Motor neuron (in vitro differentiated cells): ENCODE measurements at regions not wholly inside any gene's neighbourhood (a gene's known extent, or its start where the extent isn't known, plus 50 kb on each side); places are given as distances from the start of the nearest gene placed in this dataset.
A peak's percentile ranks its signal among the peaks of the same experiment; 100 is the strongest.

Experiments
- ATAC-seq, 8 experiments: fragments of 200-7000 bp; cut with Tn5 transposase; replicated peaks in 6 of 8; 2 replicates each; pipeline ENCODE4 v1.8.0; 2021; ENCODE audit warnings: mild to moderate bottlenecking in 8 of 8, moderate library complexity in 8 of 8
- H3K27ac ChIP-seq, 2 donors: fragments of 250-450 bp; sonication (Bioruptor Pico); 2 replicates each; pipeline ENCODE4 v1.9.0; 2021; ENCODE audit warnings: antibody characterized with exemption in 2 of 2, mild to moderate bottlenecking in 2 of 2, moderate library complexity in 1 of 2
- H3K4me1 ChIP-seq, 2 donors: fragments of 250-450 bp; sonication (Bioruptor Pico); replicated peaks in 1 of 2; 2 replicates each; pipeline ENCODE4 v1.6.1; 2021; ENCODE audit warnings: antibody characterized with exemption in 2 of 2, mild to moderate bottlenecking in 2 of 2, moderate library complexity in 1 of 2
- H3K4me3 ChIP-seq, 5 donors: fragments of 250-450 bp; sonication (Bioruptor Pico); 2 replicates each; pipeline ENCODE4 v1.9.0; 2021; ENCODE audit warnings: antibody characterized with exemption in 5 of 5, mild to moderate bottlenecking in 5 of 5, moderate library complexity in 4 of 5
- WGBS, 10 experiments: fragments of 450-650 bp; shearing (Covaris generic); methylation state at CpG; one replicate each; pipeline ENCODE4 v1.0.0; 2022; 5-methylcytosine and 5-hydroxymethylcytosine counted together
- in situ Hi-C, 9 experiments: fragments of 400-800 bp; cut with MboI; loops; one replicate each; pipeline ENCODE4 v1.15.0; 2021; ENCODE audit warnings: low sequenced_read_pairs in 9 of 9, low pct_unique_long_range_greater_than_20kb in 2 of 9; ENCODE audit not compliant: unreplicated experiment in 9 of 9

- Histone ChIP-seq H3K4me3 (no peak overlapping the region), H3K27ac (no peak overlapping the region), H3K4me1 (no peaks in the 10 kb centered on the region)
- in situ Hi-C loops: loop anchor here in 1 of 9 experiments (25.0 kb wide), 1 partner anchor 259 kb away; no protein-coding TSS in a partner anchor
- 13 to 100% (median 80%) methylated on average over 1 to 2 of the region's 2 CpGs; no CpG with 5 or more reads in 1 of the 10 experiments for WGBS, 10 experiments
- no peak for ATAC-seq
Measured at GRCh38 chr4:164428561-164428960, 325.4 kb upstream of the SMIM31 start.

- peak in 2 of 8 experiments; percentile 14 to 27 for ATAC-seq
- 0 to 100% (median 83%) methylated on average over 1 to 3 of the region's 3 CpGs; no CpG with 5 or more reads in 1 of the 10 experiments for WGBS, 10 experiments
Measured at GRCh38 chr4:164438321-164438720, 315.6 kb upstream of the SMIM31 start.

GRCh38 chr4:164439037-164439436 lies 314.9 kb upstream of the SMIM31 start:
- WGBS, 10 experiments: 18 to 100% (median 66%) methylated on average over 2 to 4 of the region's 4 CpGs; no CpG with 5 or more reads in 4 of the 10 experiments

More at GRCh38 chr4:164438321-164438720, 315.6 kb upstream of the SMIM31 start:
- H3K27ac ChIP-seq: no peak overlapping the region
- peaks cover 4 to 11% of the 10 kb centered on the region in 2 donors for H3K4me1 ChIP-seq
- in situ Hi-C loops: loop anchor here in 1 of 9 experiments (25.0 kb wide), 1 partner anchor 249 kb away; no protein-coding TSS in a partner anchor
- H3K4me3 ChIP-seq: no peak overlapping the region

DNA sequence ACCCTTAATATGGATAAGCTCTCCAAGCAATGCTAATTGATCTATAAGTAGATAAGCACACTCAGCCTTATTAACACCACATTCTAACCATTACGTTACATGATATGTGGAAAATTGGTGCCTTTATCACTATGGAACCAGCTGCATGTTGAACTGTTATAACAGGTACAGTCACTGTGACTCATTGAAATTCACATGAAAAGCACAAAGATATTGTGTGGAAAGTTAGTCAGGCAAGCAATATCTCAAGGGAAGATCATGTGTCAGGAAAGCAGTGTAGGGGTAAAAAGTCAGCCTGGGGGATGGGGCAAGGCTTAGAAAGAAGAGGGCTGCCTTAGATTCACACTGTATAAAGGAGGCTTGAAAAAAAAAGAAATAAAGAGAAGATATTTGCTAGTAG lies 313.7 kb upstream of the SMIM31 start:
- Histone ChIP-seq H3K27ac (no peak overlapping the region), H3K4me3 (no peak overlapping the region), H3K4me1 (peaks cover 4 to 11% of the 10 kb centered on the region in 2 donors)
- 27 to 100% (median 80%) methylated on average over 1 of the region's 1 CpG; no CpG with 5 or more reads in 3 of the 10 experiments for WGBS, 10 experiments
- in situ Hi-C loops: loop anchor here in 1 of 9 experiments (25.0 kb wide), 1 partner anchor 247 kb away; no protein-coding TSS in a partner anchor
- ATAC-seq: peak in 5 of 8 experiments; percentile 13 to 53 (median 32)

More at GRCh38 chr4:164439037-164439436, 314.9 kb upstream of the SMIM31 start:
- H3K27ac ChIP-seq: no peak overlapping the region
- H3K4me1 ChIP-seq: peaks cover 4 to 11% of the 10 kb centered on the region in 2 donors
- in situ Hi-C loops: loop anchor here in 1 of 9 experiments (25.0 kb wide), 1 partner anchor 248 kb away; no protein-coding TSS in a partner anchor
- H3K4me3 ChIP-seq: no peak overlapping the region
- no peak for ATAC-seq

DNA sequence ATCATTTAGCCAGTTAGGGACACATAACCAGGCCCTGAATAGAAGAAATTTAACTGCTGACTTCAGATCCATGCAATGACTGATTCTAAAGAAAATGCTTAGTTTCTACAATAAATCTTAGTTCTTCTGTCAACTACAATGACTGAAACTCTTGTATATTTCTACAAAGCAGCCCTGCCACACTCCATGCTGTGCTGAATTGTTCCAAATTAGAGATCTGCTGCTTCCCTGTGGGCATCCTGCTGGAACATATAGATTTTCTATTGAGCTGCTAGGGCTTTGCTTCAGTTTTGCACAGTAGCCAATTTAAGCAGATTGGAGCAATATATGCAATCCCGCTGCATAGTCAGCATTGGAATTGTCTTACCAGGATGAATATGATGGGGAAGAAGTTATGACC lies 312.8 kb upstream of the SMIM31 start:
- H3K4me1 ChIP-seq: peaks cover 4 to 11% of the 10 kb centered on the region in 2 donors
- in situ Hi-C loops: loop anchor here in 1 of 9 experiments (25.0 kb wide), 1 partner anchor 246 kb away; no protein-coding TSS in a partner anchor
- H3K4me3 ChIP-seq: no peak overlapping the region
- WGBS, 10 experiments: 11 to 100% (median 75%) methylated on average over 1 of the region's 1 CpG; no CpG with 5 or more reads in 4 of the 10 experiments
- peak in 5 of 8 experiments; percentile 48 to 63 (median 56) for ATAC-seq
- no peak overlapping the region for H3K27ac ChIP-seq

- peaks cover 4 to 11% of the 10 kb centered on the region in 2 donors for H3K4me1 ChIP-seq
- no peak overlapping the region for H3K27ac ChIP-seq
- in situ Hi-C loops: loop anchor here in 1 of 9 experiments (25.0 kb wide), 1 partner anchor 245 kb away; no protein-coding TSS in a partner anchor
- no peak overlapping the region for H3K4me3 ChIP-seq
- peak in 4 of 8 experiments; percentile 37 to 98 (median 86) for ATAC-seq
- 0 to 86% (median 77%) methylated on average over 2 to 3 of the region's 3 CpGs for WGBS, 10 experiments
Measured at GRCh38 chr4:164442180-164442579, 311.8 kb upstream of the SMIM31 start.

DNA sequence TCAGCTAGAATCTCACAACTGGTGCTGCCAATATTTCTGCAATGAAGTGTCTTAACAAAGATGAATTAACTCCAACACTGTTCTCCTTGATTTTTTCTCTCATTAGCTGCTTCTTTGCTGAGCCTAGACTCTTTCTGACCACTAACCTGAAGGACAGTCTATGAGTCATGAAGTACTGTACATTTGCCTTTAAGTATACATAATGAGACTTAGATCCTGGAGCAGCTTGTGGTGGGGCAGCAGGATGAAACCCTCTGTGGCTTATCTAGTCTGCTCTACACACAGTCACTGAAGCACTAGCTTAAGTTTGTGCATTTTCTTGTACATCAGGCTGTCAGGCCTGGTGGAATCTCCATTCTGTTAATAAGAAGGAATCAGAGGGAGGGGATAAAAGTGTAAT lies 307.4 kb upstream of the SMIM31 start:
- Histone ChIP-seq H3K27ac (no peak overlapping the region), H3K4me1 (no peaks in the 10 kb centered on the region), H3K4me3 (no peak overlapping the region)
- ATAC-seq: peak in 3 of 8 experiments; percentile 10 to 63 (median 62)
- in situ Hi-C loops: loop anchor here in 1 of 9 experiments (25.0 kb wide), 1 partner anchor 241 kb away; no protein-coding TSS in a partner anchor

DNA sequence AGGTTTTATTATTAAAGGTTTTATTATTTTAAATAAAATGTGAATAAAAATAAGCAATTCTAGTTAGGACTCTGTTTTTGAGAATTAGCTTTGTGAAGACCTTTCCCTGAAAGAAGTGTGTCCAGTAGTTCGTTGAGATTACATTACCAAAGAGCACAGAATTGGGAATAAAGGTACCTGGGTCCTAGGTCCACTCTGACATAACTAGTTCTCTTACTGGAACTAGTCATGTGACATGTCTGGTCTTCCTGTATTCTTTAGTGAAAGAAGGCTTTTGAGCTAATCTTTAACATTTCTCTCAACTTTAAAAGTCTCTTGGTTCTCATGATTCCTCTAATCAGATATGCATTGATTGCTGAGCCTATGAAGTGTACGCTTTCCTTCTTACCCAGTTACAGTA lies 292.0 kb upstream of the SMIM31 start:
- no peak overlapping the region for H3K4me3 ChIP-seq
- no peaks in the 10 kb centered on the region for H3K4me1 ChIP-seq
- no peak for ATAC-seq
- no peak overlapping the region for H3K27ac ChIP-seq
- WGBS, 10 experiments: 6 to 100% (median 59%) methylated on average over 1 to 2 of the region's 2 CpGs; no CpG with 5 or more reads in 1 of the 10 experiments
- in situ Hi-C loops: no loop called here

DNA sequence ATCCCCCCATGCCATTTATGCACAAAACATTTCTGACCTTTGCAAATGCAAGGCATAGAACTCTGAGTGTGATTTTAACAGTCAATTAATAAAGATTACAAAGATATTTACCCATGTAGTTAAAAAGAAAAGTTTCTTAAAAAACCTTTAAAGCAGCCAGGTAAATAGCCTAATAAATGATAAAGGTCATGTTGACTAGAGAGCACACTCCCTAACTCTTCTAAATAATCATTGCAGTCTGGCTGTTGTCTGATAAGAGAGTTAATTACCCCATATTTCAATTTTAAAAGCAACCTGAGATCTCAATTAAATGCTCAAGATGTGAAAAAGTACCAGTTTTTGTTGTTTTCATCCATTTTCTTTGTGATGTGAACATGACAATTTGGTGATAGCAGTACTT lies 291.5 kb upstream of the SMIM31 start:
- in situ Hi-C loops: no loop called here
- Histone ChIP-seq H3K4me1 (no peaks in the 10 kb centered on the region), H3K4me3 (no peak overlapping the region), H3K27ac (no peak overlapping the region)
- no peak for ATAC-seq

DNA sequence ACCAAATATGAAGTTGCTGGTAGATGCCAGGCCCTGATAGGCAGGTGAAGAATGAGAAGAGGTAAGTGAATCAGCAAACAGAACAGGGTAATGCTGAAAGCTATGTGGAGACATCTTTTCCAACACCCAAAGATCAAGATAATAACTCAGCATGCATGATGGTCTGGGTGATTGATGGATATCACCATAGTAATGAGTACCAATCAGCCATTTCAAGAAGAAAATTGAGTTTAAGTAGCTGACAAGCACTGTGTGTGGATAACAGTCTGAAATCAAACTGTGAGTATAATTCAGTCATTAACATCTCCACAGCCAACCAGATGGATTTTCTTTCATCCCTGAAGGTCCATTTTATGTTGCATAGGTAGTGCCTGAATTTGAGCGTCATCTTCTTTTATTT lies 289.6 kb upstream of the SMIM31 start:
- no peaks in the 10 kb centered on the region for H3K4me1 ChIP-seq
- ATAC-seq: no peak
- WGBS, 10 experiments: 6 to 100% (median 67%) methylated on average over 1 of the region's 1 CpG; no CpG with 5 or more reads in 2 of the 10 experiments
- in situ Hi-C loops: no loop called here
- H3K27ac ChIP-seq: no peak overlapping the region
- H3K4me3 ChIP-seq: no peak overlapping the region

- Histone ChIP-seq H3K4me3 (no peak overlapping the region), H3K27ac (no peak overlapping the region), H3K4me1 (no peaks in the 10 kb centered on the region)
- peak in 2 of 8 experiments; percentile 17 to 41 for ATAC-seq
- in situ Hi-C loops: no loop called here
- WGBS, 10 experiments: 14 to 100% (median 61%) methylated on average over 1 to 3 of the region's 3 CpGs; no CpG with 5 or more reads in 1 of the 10 experiments
Measured at GRCh38 chr4:164467493-164467892, 286.4 kb upstream of the SMIM31 start.

DNA sequence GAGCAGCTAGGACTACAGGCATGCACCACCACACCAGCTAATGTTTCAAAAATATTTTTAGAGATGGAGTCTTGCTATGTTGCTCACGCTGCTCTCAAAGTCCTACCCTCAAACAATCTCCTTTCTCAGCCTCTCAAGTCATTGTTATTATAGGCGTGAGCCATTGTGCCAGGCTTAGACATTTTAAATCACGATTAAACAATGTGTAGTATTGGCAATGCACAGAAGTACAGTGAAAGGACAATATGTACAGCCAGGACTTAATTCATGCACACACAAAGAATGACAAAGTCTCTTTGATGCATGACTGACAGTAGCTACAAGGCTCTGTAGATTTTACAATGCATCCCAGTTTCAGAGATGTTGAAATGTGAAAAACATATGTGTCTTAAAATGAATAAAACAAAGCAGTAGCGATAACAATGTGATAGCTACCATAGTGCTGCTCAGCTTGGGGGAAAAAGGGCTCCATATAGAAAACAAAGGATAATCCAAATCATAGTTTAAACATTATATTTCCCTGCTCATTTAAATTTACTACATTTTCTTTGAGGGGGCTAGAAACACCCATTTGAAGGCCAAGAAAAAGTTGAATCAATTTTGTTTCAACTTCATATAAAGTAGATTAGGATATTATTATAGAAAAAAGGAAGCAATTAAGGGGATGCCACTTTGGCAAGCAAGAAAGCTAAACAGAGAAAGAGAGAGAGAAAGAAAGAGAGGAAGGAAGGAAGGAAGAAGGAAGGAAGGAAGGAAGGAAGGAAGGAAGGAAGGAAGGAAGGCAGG lies 272.4 kb upstream of the SMIM31 start:
- no peak for ATAC-seq
- in situ Hi-C loops: no loop called here
- WGBS, 10 experiments: 0 to 100% (median 75%) methylated on average over 1 to 4 of the region's 4 CpGs; no CpG with 5 or more reads in 1 of the 10 experiments
- Histone ChIP-seq H3K4me1 (peaks cover 0 to 5% of the 10 kb centered on the region in 2 donors), H3K27ac (no peak overlapping the region), H3K4me3 (no peak overlapping the region)

DNA sequence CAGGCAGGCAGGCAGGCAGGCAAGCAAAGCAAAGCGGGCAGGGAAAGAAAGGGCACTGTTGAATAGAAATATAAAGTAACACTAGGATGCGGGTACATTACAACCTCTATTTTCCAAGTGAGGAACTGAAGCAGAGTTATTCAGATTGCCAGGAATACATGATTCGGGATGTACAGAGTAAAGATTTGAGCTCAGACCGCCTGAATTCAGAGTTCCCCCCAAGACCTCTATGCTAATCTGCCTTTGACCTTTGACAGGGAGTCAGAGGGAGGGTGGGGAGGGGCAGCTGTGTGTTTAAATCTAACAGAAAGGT lies 271.9 kb upstream of the SMIM31 start:
- no peak overlapping the region for H3K4me3 ChIP-seq
- WGBS, 10 experiments: 19 to 62% (median 42%) methylated on average over 2 to 4 of the region's 4 CpGs; no CpG with 5 or more reads in 4 of the 10 experiments
- H3K4me1 ChIP-seq: peaks cover 0 to 5% of the 10 kb centered on the region in 2 donors
- no peak for ATAC-seq
- H3K27ac ChIP-seq: no peak overlapping the region
- in situ Hi-C loops: no loop called here
